DOHH2 (cell line): ENCODE measurements at regions not wholly inside any gene's neighbourhood (a gene's known extent, or its start where the extent isn't known, plus 50 kb on each side); places are given as distances from the start of the nearest gene placed in this dataset.

Experiments used
- H3F3A ChIP-seq: fragments of 200-600 bp; sonication (generic), shearing (Covaris generic); 2 replicates; pipeline ENCODE4 v1.6.0; 2016; ENCODE audit warnings: antibody characterized with exemption, mild to moderate bottlenecking; ENCODE audit not compliant: control insufficient read depth, insufficient read depth
- H3K27ac ChIP-seq: fragments of 200-600 bp; sonication (generic); 2 replicates; pipeline ENCODE4 v1.5.1; 2014; ENCODE audit warnings: low read depth, mild to moderate bottlenecking, low read length, moderate library complexity
- H3K27me3 ChIP-seq: fragments of 200-600 bp; sonication (generic); 2 replicates; pipeline ENCODE4 v1.6.1; 2014; ENCODE audit warnings: mild to moderate bottlenecking, low read length, mixed read lengths; ENCODE audit not compliant: control insufficient read depth
- H3K36me3 ChIP-seq: fragments of 200-600 bp; sonication (generic); 2 replicates; pipeline ENCODE4 v1.6.1; 2014; ENCODE audit warnings: mild to moderate bottlenecking, low read length, moderate library complexity, mixed read lengths; ENCODE audit not compliant: control insufficient read depth
- H3K4me1 ChIP-seq: fragments of 200-600 bp; sonication (generic); 2 replicates; pipeline ENCODE4 v1.6.1; 2014; ENCODE audit warnings: mild to moderate bottlenecking, low read length, mixed read lengths; ENCODE audit not compliant: control insufficient read depth
- H3K4me2 ChIP-seq: fragments of 200-600 bp; sonication (generic); 2 replicates; pipeline ENCODE4 v1.6.0; 2014; ENCODE audit warnings: mild to moderate bottlenecking, low read length, moderate library complexity
- H3K4me3 ChIP-seq: fragments of 200-600 bp; sonication (generic); 2 replicates; pipeline ENCODE4 v1.5.1; 2014; ENCODE audit warnings: mild to moderate bottlenecking, low read length, mixed read lengths
- H3K79me2 ChIP-seq: fragments of 200-600 bp; sonication (generic); 2 replicates; pipeline ENCODE4 v1.6.1; 2014; ENCODE audit warnings: mild to moderate bottlenecking, low read length, mixed read lengths; ENCODE audit not compliant: control insufficient read depth
- H3K9me2 ChIP-seq: fragments of 200-600 bp; sonication (generic); replicated peaks from 2 replicates; pipeline ENCODE4 v1.6.1; 2014; ENCODE audit warnings: mild to moderate bottlenecking, low read length, mixed read lengths; ENCODE audit not compliant: control insufficient read depth
- H3K9me3 ChIP-seq: fragments of 200-600 bp; sonication (generic); 2 replicates; pipeline ENCODE4 v1.6.1; 2014; ENCODE audit warnings: antibody characterized with exemption, low read length, mixed read lengths; ENCODE audit not compliant: control insufficient read depth, insufficient read depth
- H4K20me1 ChIP-seq: fragments of 200-600 bp; sonication (generic); 2 replicates; pipeline ENCODE4 v1.6.0; 2014; ENCODE audit warnings: low read depth, mild to moderate bottlenecking, antibody characterized with exemption, low read length, moderate library complexity; ENCODE audit not compliant: control insufficient read depth, insufficient read depth
- CTCF ChIP-seq: fragments of 200-600 bp; sonication (generic); IDR thresholded peaks from one replicate; pipeline ENCODE4 v1.5.1; 2014; ENCODE audit warnings: antibody characterized with exemption, mild to moderate bottlenecking, low read depth, low read length; ENCODE audit not compliant: poor library complexity, severe bottlenecking
- EZH2phosphoT487 ChIP-seq: fragments of 200-600 bp; sonication (generic); IDR thresholded peaks from 2 replicates; pipeline ENCODE4 v1.6.1; 2017; ENCODE audit warnings: borderline replicate concordance, mild to moderate bottlenecking, antibody characterized with exemption, low read length, moderate library complexity, mixed read lengths

DNA sequence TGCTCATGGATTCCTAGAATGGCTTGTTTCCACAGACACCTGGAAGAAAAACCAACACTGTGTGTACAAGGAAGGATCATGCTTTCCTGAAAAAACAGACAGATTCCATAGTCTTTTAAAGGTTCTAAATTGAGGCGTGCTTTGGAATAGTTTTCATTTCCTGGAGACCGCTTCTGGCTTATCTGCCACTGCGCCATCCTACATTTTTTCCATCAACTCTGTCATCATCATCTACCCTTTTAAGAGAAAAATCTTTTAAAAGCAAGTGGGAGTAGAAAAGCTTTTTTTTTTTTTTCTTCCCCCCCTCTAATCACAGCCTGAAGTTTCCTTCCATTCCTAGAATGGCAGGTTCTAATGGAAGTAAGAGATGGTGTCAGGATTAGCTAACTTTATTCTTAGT lies 379.4 kb upstream of the C2CD4B start:
- TF ChIP-seq CTCF (no peak), EZH2phosphoT487 (no peak)
- H3K4me1 ChIP-seq, result no peaks in the 10 kb centered on the region
- no peak overlapping the region for H3K4me2 ChIP-seq
- H4K20me1 ChIP-seq, result no peaks in the 10 kb centered on the region
- H3K4me3 ChIP-seq, result no peak overlapping the region
- H3K27ac ChIP-seq, result no peak overlapping the region
- H3K9me3 ChIP-seq, result no peaks in the 10 kb centered on the region
- no peaks in the 10 kb centered on the region for H3K79me2 ChIP-seq
- H3F3A ChIP-seq, result no peaks in the 10 kb centered on the region
- no peaks in the 10 kb centered on the region for H3K9me2 ChIP-seq
- H3K36me3 ChIP-seq, result no peaks in the 10 kb centered on the region
- H3K27me3 ChIP-seq, result no peaks in the 10 kb centered on the region

GRCh38 chr15:62545467-62546227 lies 380.6 kb upstream of the C2CD4B start:
- Histone ChIP-seq H3K9me3 (no peaks in the 10 kb centered on the region), H3K79me2 (no peaks in the 10 kb centered on the region), H3K36me3 (no peaks in the 10 kb centered on the region), H3K27ac (no peak overlapping the region), H3K4me3 (no peak overlapping the region), H4K20me1 (no peaks in the 10 kb centered on the region), H3K4me1 (no peaks in the 10 kb centered on the region), H3K9me2 (no peaks in the 10 kb centered on the region), H3K4me2 (no peak overlapping the region), H3K27me3 (no peaks in the 10 kb centered on the region), H3F3A (no peaks in the 10 kb centered on the region)
- TF ChIP-seq EZH2phosphoT487, result no peak
- no peak for TF ChIP-seq CTCF

- H3K9me2 ChIP-seq, result no peaks in the 10 kb centered on the region
- no peaks in the 10 kb centered on the region for H3K4me1 ChIP-seq
- H3K79me2 ChIP-seq, result no peaks in the 10 kb centered on the region
- H3K27ac ChIP-seq, result no peak overlapping the region
- H3K36me3 ChIP-seq, result no peaks in the 10 kb centered on the region
- no peak overlapping the region for H3K4me3 ChIP-seq
- no peak overlapping the region for H3K4me2 ChIP-seq
- H3F3A ChIP-seq, result no peaks in the 10 kb centered on the region
- no peaks in the 10 kb centered on the region for H3K9me3 ChIP-seq
- no peak for TF ChIP-seq EZH2phosphoT487
- TF ChIP-seq CTCF, result no peak
- no peaks in the 10 kb centered on the region for H3K27me3 ChIP-seq
- no peaks in the 10 kb centered on the region for H4K20me1 ChIP-seq
These were observed 381.5 kb upstream of the C2CD4B start for GRCh38 chr15:62546628-62547027.
